GM18517 (cell line): ENCODE measurements at regions not wholly inside any gene's neighbourhood (a gene's known extent, or its start where the extent isn't known, plus 50 kb on each side); places are given as distances from the start of the nearest gene placed in this dataset.
A peak's percentile ranks its signal among the peaks of the same experiment; 100 is the strongest.
"Not testable (repeated sequence)": the region's sequence is repeated elsewhere in the genome, so short reads cannot be mapped to it uniquely, and the experiment has no call there.

ENCODE experiments used
- ATAC-seq: cut with Tn5 transposase; IDR thresholded peaks from one replicate; pipeline ENCODE4 v1.9.1; 2021; ENCODE audit warnings: mild to moderate bottlenecking, moderate library complexity; ENCODE audit not compliant: unreplicated experiment

DNA sequence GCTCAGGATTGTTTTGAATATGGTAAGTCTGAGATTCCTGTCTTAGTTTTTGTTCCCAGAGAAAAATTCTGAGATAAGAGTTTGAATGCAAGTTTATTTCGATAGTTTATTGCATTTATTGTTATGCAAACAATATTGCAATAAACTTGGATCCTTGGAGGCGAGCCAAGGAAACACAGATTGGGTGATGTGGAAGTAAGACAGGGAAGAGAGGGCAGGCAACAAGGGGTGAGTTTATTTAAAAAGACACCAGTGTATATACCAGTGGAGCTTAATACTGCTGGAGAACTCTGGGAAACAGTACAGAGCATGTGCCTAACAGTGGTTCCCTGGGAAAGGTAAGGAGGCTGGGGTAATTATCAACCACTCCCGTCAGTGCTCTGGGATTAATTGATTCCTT, 87.5 kb upstream of the NEDD4L start:
- ATAC-seq = no peak

DNA sequence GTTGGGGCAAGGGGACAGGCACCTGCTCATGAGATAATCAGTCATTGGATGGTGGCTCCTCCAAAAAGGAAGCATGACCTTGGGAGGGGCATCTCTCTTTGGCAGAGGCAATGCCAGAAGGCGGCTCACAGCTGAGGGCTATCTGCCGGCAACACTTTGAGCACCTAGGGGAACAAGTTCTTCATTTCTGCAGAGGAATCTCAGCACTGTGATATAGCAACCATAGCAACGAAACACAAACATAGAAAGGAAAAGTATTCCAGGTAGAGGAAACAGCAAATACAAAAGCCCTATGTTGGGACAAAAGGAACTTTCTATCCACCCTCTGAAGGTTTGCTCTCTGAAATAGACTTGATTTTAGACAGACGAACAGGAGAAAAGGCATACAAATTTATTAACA, 89.1 kb upstream of the NEDD4L start:
- no peak for ATAC-seq

DNA sequence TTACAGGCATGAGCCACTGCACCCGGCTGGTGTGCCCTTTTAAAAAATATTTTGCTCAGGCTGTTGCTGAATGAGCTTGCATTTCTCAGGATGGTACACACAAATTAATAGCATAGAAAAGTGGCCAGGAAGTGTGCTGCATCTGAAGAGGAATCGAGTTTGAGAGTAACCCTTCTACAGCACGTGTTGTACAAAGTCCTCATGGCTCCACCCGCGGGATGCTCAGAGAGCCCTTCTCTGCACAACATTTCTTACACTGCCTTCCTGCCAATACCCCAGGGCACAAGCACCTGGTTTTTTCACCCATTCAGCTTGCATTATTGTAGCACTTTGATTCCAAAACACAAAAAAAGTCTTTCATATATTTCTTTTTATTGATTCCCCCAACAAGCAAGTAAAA, 90.1 kb upstream of the NEDD4L start:
- no peak for ATAC-seq

DNA sequence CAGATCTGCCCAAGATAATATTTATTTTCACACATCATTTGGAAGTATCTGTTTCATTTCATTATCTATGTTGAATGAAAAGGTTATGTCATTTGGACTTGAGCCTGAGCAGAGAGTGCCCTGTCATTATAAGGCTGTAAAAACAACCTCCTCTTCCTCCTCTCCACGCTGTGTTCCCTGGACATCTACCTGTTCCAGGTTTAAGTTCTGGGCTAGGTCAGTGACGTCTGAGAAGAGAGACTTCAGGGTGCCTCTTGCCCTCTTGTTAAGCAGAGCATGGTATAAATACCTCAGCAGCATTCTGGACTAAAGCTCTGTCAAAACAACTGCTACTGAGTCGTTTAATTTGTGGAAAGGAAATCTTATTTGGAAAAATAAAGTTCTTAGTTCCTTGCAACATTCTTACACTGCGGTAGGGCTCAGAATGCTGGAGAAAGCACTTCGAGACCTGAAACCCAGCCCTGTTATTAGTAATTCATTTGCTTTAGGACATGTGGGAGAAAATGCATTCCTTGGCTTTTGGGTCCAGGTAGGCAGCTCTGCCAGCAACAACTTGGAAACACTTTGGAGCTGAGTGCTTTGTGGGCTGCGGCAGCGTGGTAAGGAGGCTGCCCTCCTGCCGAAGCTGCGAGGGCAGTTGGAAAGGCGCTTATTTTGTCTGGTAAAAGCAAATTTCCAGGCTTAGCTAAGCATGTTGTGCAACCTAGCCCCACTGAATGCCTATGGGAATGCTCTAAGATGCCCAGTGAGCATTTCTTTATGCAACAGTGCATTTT, 91.8 kb upstream of the NEDD4L start:
- no peak for ATAC-seq

DNA sequence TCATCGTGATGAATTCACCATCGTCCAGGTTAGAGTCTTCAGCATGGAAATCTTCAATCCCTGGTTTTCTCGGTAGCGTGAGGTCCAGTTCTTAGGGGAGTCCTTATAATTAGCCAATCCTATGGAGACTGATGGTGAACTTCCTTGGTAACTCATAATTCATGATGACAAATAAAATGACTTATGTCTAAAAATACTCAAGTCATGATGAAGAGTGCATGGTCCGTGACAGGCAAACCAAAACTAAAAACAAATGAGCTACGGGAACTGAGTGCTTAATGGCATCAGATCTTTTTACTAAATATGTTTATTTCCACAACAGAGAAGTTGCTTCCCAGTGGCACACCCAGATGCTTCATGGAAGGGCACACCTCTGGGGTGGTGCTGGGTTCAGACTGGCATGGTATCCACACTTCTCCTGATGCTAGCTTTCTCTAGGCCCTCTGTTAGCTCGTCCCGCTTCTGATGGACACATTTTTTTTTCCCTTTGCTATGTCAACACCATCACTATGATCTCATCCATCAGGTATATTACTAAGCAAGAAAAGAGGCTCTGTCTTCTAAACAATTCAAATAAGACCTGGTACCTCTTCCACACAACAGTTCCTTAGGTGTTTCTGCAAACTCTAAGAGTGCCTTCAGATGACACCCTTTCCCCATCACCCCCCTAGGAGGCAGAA, 92.8 kb upstream of the NEDD4L start:
- ATAC-seq = no peak

DNA sequence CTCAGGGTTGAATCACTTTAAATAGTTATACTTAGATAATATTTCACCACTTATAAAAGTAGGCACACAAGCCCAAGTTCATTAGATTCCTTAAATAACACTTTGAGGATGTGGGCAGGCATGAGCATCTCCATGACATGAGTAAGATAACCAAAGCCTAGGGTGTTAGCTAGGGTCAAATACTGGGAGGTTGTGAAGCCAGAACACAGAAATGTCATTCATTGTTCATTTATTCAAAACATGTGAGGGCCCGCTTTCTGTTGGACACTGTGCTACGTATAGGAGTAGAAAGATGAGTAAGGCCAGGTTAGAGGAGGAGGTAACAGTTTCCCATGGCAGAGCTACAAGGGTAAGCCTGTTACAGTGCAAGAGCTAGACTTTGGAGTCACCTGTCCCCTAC, 93.5 kb upstream of the NEDD4L start:
- no peak for ATAC-seq

DNA sequence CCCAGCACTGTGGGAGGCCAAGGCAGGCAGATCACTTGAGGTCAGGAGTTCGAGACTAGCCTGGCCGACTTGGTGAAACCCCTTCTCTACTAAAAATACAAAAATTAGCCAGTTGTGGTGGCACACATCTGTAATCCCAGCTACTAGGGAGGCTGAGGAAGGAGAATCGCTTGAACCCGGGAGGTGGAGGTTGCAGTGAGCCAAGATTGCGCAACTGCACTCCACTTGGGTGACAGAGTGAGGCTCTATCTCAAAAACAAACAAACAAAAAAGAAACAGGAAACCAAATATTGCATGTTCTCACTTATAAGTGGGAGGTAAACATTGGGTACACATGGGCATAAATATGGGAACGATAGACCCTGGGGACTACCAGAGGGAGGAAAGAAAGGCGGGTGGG, 94.7 kb upstream of the NEDD4L start:
- not testable (repeated sequence) for ATAC-seq

DNA sequence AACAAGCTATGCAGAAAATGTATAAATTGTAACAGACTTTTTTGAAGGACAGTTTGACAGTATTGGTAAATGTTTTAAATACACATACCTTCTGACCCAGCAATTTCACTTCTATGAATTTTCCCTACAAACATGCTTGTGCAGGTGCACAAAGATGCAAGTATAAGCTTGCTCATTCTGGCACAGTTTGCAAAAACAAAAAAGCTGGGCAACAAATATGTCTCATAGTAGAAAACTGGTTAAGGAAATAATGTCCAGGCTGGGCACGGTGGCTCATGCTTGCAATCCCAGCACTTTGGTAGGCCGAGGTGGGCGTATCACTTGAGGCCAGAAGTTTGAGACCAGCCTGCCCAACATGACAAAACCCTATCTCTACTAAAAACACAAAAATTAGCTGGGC, 96.9 kb upstream of the NEDD4L start:
- no peak for ATAC-seq

DNA sequence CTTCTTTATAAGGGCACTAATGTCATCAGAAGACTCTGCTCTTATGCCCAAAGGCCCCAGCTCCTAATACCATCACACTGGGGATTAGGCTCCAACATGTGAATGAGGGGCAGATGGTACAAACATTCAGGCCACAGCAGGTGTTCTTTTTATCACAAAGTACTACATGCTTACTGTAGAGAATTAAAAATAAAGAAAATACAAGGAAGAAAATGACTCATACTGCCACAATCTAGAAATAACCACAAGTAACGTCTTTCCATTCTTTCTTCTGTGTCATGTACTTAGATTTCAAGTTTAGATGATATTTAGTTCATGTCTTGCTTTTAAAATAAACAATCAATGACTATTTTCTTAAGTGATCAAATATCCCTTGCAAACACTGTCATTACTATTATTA, 100.3 kb upstream of the NEDD4L start:
- ATAC-seq = no peak

DNA sequence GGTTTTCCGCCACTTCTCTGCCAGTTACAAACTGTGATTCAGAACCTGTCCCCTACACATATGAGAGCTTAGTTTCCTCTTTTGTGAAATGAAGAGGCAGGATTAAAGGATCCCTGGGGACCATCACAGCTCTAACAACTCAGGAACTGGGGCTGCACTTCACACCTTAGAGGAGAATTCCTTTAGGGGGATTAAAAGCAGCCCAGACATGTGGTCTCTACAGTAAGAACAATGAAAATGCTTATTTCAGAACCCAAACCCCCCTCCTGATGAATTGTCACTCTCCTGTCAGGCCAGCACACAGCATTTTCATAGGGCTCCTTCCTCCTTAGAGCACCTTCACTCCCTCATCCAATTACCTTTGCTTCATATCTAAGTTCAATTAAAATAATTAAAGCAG, 101.5 kb upstream of the NEDD4L start:
- ATAC-seq = no peak

DNA sequence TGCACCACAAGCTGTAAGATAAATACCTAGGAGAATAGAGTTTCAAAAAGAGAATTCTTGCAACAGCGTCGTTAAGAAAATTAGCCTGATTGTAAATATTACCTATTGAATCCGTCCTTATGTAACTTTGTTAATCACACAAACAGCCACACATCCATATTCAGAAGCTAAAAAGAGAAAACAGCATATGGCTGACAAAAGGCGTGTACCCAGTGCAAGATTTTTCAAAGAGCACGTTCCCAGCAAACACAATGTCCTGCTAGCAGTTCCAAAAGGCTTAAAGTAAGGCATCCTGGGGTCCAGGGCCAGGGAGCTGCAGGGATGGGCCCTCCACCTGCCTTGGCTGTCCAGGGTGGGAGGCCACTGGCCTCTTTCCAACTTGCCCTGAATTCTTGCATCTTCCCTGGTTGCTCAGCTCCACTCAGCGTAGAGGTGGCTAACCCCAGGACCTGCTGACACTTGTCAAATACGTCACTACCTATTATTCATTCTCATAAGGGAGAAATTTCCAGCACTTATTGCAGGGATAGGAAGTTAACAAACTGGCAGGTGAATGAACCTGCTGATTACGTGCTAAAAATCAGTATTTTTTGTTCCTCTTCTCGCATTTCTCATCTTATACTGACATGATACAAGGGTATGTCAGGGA, 102.1 kb upstream of the NEDD4L start:
- no peak for ATAC-seq

DNA sequence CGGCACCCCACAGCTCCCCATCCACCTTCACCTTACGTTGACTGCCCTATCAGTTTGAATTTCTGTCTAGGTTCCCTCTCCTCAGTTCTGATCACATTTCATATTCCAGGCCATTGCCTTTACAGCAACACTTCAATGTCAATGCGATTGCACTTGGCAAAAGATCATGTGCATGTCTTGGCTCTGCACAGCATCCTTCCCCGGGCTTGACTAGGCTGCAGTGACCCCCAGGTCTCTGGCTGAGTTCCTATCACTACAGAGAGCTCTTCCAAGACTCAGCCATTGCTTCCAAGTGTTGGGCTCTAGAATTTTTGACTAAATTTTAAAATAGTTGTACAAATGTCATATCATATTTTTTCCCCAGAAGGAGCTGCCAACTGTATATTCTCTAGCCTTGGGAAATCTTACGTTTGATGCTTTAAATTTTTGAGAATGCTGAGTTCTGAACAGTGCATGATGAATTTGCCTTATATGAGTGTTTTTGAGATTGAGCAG, 103.8 kb upstream of the NEDD4L start:
- ATAC-seq = no peak

DNA sequence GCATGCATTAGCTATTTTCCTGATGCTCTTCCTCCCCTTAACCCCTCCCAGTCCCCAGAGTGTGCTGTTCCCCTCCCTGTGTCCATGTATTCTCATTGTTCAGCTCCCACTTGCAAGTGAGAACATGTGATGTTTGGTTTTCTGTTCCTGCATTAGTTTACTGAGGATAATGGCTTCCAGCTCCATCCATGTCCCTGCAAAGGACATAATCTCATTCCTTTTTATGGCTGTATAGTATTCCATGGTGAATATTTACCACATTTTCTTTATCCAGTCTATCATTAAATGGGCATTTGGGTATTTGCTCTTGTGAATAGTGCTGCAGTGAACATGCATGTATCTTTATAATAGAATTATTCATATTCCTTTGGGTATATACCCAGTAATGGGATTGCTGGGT, 109.7 kb upstream of the NEDD4L start:
- ATAC-seq = not testable (repeated sequence)

DNA sequence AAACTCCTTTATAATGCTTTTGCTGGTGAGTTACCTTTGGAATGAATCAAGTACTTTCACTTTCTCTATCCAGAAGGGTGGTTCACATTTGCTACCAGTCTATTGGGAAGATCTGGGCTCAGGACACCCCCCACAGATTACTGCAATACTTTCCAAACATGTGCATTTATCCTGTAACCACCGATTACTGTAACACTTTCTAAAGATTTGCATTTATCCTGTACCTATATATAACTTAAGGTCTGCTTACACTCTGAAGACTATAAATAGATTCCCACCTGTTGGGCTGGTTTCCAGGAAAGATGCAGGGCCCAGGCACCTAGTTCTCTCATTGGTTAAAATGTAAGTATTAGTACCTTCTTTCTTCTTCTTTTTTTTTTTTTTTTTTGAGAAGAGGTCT, 113.0 kb upstream of the NEDD4L start:
- ATAC-seq = peak; percentile 88

DNA sequence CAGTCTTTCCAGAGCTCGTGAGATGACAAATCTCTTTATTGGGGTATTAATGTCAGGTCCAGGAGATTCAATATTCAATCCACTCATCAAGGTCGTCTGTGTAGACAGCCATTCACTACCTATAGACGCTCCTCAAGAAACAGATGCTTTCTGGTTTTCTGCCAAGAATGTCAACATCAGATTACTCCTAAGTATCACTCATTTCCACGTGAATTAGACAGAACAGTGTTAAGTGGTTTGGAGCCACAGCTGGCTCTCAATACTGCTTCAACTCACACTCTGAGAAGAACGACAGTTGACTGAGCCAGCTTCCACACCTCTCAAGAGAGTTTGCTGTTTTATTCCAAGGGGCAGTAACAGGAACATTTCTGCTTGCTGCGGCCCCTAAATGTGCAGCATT, 113.5 kb upstream of the NEDD4L start:
- ATAC-seq = no peak

DNA sequence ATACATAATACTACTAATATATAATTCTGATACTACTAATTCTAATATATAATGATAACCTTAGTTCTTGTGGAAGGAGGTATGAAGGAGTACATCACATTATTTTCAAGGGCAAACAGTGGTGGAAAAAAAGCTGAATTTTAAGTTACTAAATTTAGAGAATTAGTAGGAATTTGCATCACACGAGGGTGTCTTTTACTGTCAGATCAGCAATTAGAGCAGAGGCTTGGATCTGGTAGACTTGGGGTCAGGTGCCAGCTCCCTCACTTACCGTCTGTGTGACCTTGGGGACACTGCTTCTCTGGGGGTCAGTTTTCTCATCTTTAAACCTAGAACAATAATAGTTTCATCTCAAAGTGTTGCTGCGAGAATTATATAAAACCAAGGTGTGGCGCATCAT, 114.1 kb upstream of the NEDD4L start:
- no peak for ATAC-seq

DNA sequence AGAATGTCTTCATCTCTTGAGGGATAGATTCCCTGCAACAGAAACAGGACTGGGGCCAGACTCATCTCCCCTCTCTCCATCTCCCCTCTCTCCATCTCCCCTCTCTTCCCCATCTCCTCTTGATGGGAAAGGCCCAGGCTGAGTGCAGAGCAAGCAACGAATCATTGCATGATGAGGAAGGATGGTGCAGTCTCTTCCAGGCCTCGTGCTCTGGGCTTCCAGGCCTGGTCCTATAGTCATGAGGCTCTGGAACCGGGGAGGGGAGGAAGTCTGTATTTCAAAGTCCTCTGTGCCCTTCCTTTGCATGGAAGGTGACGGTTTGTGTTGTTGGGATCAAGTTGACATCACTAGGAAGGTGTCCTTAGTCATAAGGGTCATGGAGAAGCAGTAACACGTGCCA, 115.6 kb upstream of the NEDD4L start:
- ATAC-seq = no peak

DNA sequence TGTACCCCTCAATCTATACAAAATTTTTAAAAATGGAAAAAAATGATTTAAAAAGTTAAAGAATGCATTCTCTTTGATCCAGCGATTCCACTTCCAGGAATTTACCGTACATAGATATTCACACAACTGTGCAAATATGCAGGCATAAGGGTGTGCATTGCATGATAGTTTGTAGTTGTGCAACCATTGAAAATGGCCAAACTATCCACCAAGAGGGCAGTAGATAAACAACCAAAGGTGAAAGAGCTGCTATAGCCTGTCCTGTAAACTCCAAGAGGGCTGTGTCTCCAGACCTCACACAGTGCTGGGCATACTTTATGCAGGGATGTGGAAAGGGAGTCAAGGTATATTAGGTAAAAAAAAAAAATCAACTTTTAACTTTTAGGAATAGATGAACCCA, 116.5 kb upstream of the NEDD4L start:
- ATAC-seq = no peak

DNA sequence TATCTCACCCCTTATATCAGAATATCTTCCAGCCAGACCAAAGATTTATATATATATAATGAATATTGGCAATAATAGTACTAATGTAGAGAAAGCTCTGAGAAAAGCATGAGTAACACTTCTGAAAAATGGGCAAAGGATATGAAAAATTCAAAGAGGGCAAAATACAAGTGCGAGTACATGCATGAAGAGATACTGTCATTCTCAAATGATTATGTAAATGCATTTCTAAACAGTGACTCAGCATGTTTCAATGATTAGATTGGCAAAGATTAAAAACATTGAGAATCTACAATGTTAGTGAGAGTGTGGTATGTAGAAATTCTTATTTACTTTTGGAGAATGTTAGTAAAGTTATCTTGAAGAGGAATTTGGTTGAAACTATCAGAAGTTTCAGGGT, 118.3 kb upstream of the NEDD4L start:
- ATAC-seq = no peak

DNA sequence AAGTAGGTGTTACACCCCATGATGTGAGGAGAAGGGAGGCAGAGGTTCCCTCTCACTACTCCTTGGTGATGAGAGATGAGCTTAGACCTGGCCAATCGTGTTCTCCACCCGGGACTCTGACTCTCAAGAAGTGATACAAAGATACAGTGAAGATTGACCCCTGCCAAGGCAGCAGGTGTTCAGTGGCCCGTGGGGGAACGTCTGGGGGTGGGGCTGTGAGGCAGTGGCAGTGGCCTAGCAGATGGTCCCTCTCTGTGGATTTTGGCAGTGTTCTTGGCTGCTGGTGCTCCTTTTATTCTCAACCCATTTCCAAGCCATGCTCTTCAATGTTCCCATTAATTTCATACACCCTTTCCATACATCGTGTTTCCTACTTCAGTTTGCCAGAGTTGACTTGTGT, 120.4 kb upstream of the NEDD4L start:
- no peak for ATAC-seq

DNA sequence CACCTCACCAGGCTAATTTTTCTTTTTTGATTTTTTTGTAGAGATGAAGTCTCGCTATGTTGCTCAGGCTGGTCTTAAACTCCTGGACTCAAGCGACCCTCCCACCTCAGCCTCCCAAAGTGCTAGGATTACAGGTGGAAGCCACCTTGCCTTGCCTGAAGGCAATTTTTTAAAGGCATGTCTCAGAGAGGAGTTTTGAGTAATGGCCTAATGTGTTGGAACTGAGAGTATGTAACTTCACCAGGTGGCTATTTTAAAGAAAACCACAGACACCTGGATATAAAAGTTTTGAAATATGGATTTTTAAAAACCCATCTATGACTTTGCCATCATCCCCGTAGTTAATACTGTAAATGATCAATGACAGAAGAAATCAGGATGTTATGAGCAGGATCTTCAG, 119.8 kb upstream of the ATP8B1 start:
- no peak for ATAC-seq

DNA sequence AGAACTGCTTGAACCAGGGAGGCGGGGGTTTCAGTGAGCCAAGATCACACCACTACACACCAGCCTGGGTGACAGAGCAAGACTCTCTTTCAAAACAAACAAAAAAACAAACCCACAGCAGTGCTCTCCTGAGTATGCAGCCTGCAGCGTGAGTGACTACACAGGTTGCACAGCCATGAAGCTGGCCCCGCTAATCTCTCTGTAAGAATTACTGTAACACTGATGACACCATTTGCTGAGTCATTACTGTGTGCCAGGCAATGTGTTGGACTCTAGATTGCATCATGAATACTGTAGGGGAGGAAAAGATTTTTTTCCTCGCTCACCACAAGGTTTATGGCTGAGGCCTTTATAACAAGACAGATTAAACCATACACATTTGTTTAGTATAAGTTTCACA, 118.6 kb upstream of the ATP8B1 start:
- ATAC-seq = no peak
